IMR-90 (cell line): ENCODE measurements at regions not wholly inside any gene's neighbourhood (a gene's known extent, or its start where the extent isn't known, plus 50 kb on each side); places are given as distances from the start of the nearest gene placed in this dataset.
A peak's percentile ranks its signal among the peaks of the same experiment; 100 is the strongest.

Source experiments
- ATAC-seq: fragments of 200-7000 bp; cut with Tn5 transposase; 2 replicates; pipeline ENCODE4 v1.9.1; 2020; ENCODE audit warnings: low read depth, mild to moderate bottlenecking, moderate library complexity
- BruUV-seq: library from RNA; stranded (reverse); fragments of 400-500 nt; replicated peaks from 2 replicates; lab custom pipeline; 2021; lab: Mats Ljungman, UMichigan
- CTCF ChIA-PET: fragments of 300-600 bp; formaldehyde crosslinking; extraction: SDS; loops from one replicate; lab custom pipeline; 2021; ENCODE audit warnings: antibody characterized with exemption; lab: Yijun Ruan, JAX
- POLR2A ChIA-PET: fragments of 300-600 bp; sonication (Branson Sonifier 250); formaldehyde crosslinking; loops from one replicate; lab custom pipeline; 2022; ENCODE audit warnings: antibody characterized with exemption; ENCODE audit not compliant: unreplicated experiment; lab: Charles Lee
- DNase-seq: peaks from one replicate; pipeline ENCODE4 v3.0.0; 2013
- H2AFZ ChIP-seq: replicated peaks from 2 replicates; pipeline ENCODE3; 2013; ENCODE audit warnings: low read length, mild to moderate bottlenecking; ENCODE audit not compliant: poor library complexity
- H2AK5ac ChIP-seq: 2 replicates; pipeline ENCODE4 v1.6.1; 2013; ENCODE audit warnings: low read depth, low read length, inconsistent platforms
- H2AK9ac ChIP-seq: replicated peaks from 2 replicates; pipeline ENCODE3; 2013; ENCODE audit warnings: mild to moderate bottlenecking, low read depth, low read length, moderate library complexity; ENCODE audit not compliant: poor library complexity
- H2BK120ac ChIP-seq: 2 replicates; pipeline ENCODE4 v1.6.1; 2013; ENCODE audit warnings: low read depth, low read length, inconsistent platforms
- H2BK15ac ChIP-seq: 3 replicates; pipeline ENCODE4 v1.6.1; 2013; ENCODE audit warnings: low read depth, low read length, inconsistent platforms
- H2BK20ac ChIP-seq: 2 replicates; pipeline ENCODE4 v1.6.1; 2013; ENCODE audit warnings: low read depth, mild to moderate bottlenecking, inconsistent platforms, low read length, moderate library complexity
- H2BK5ac ChIP-seq: 2 replicates; pipeline ENCODE4 v1.6.1; 2013; ENCODE audit warnings: mild to moderate bottlenecking, low read depth, low read length, inconsistent platforms; ENCODE audit not compliant: poor library complexity, severe bottlenecking
- H3K14ac ChIP-seq: replicated peaks from 2 replicates; pipeline ENCODE4 v1.6.1; 2013; ENCODE audit warnings: low read depth, low read length, inconsistent platforms
- H3K18ac ChIP-seq: 2 replicates; pipeline ENCODE4 v1.6.1; 2013; ENCODE audit warnings: low read depth, low read length, control low read depth
- H3K23ac ChIP-seq: 2 replicates; pipeline ENCODE4 v1.6.1; 2013; ENCODE audit warnings: low read depth, low read length, inconsistent platforms
- H3K27ac ChIP-seq: 2 replicates; pipeline ENCODE4 v1.5.1; 2013; ENCODE audit warnings: mild to moderate bottlenecking, control low read depth, low read length; ENCODE audit not compliant: insufficient read depth
- H3K27me3 ChIP-seq: 2 replicates; pipeline ENCODE4 v1.6.1; 2013; ENCODE audit warnings: low read length; ENCODE audit not compliant: control insufficient read depth, insufficient read depth
- H3K36me3 ChIP-seq: 2 replicates; pipeline ENCODE4 v1.6.1; 2013; ENCODE audit warnings: low read length, mixed read lengths; ENCODE audit not compliant: control insufficient read depth, insufficient read depth
- H3K4ac ChIP-seq: 2 replicates; pipeline ENCODE4 v1.6.1; 2013; ENCODE audit warnings: low read depth, low read length, inconsistent platforms
- H3K4me1 ChIP-seq: 2 replicates; pipeline ENCODE4 v1.6.1; 2013; ENCODE audit warnings: low read length, mixed read lengths; ENCODE audit not compliant: control insufficient read depth, insufficient read depth
- H3K4me2 ChIP-seq: 2 replicates; pipeline ENCODE4 v1.6.1; 2013; ENCODE audit warnings: low read depth, mild to moderate bottlenecking, control low read depth, low read length, moderate library complexity
- H3K4me3 ChIP-seq: 2 replicates; pipeline ENCODE4 v1.5.1; 2013; ENCODE audit warnings: low read depth, mild to moderate bottlenecking, control low read depth, low read length, moderate library complexity; ENCODE audit not compliant: insufficient read depth
- H3K56ac ChIP-seq: 2 replicates; pipeline ENCODE4 v1.6.1; 2013; ENCODE audit warnings: low read length, inconsistent platforms; ENCODE audit not compliant: insufficient read depth; ENCODE audit errors: extremely low read depth
- H3K79me1 ChIP-seq, 2 experiments: 2 replicates each; pipeline ENCODE4 v1.6.1; 2013; ENCODE audit warnings: low read length in 2 of 2, inconsistent platforms in 1 of 2, low read depth in 1 of 2
- H3K9ac ChIP-seq: 2 replicates; pipeline ENCODE4 v1.6.1; 2013; ENCODE audit warnings: low read depth, low read length, control low read depth
- H3K9me1 ChIP-seq: 2 replicates; pipeline ENCODE4 v1.6.1; 2013; ENCODE audit warnings: low read length, inconsistent platforms; ENCODE audit not compliant: insufficient read depth
- H3K9me3 ChIP-seq: 2 replicates; pipeline ENCODE4 v1.6.1; 2013; ENCODE audit warnings: low read length; ENCODE audit not compliant: control insufficient read depth, insufficient read depth
- H4K20me1 ChIP-seq: 2 replicates; pipeline ENCODE4 v1.6.1; 2013; ENCODE audit warnings: low read length, inconsistent platforms; ENCODE audit not compliant: insufficient read depth
- H4K5ac ChIP-seq: 2 replicates; pipeline ENCODE4 v1.6.1; 2013; ENCODE audit warnings: mild to moderate bottlenecking, low read depth, low read length, control low read depth
- H4K8ac ChIP-seq, 2 experiments: 2 replicates each; pipeline ENCODE4 v1.6.1; 2013; ENCODE audit warnings: low read depth in 2 of 2, low read length in 2 of 2, control low read depth in 1 of 2, inconsistent platforms in 1 of 2
- H4K91ac ChIP-seq: 2 replicates; pipeline ENCODE4 v1.6.1; 2013; ENCODE audit warnings: low read depth, low read length, inconsistent platforms; ENCODE audit not compliant: insufficient read depth
- MXI1 ChIP-seq: IDR thresholded peaks from 2 replicates; pipeline ENCODE4 v1.6.1; 2012; ENCODE audit warnings: low read depth, mild to moderate bottlenecking, low read length, moderate library complexity, borderline replicate concordance
- RAD21 ChIP-seq: IDR thresholded peaks from 2 replicates; pipeline ENCODE4 v1.6.1; 2012; ENCODE audit warnings: low read length, improper control_type of control experiment
- RFX5 ChIP-seq: IDR thresholded peaks from 2 replicates; pipeline ENCODE4 v1.8.0; 2012; ENCODE audit warnings: low read depth, mild to moderate bottlenecking, low read length, moderate library complexity
- SMC3 ChIP-seq: fragments of 150-350 bp; IDR thresholded peaks from 2 replicates; pipeline ENCODE4 v1.6.1; 2016; ENCODE audit warnings: low read depth, mild to moderate bottlenecking, antibody characterized with exemption, low read length, moderate library complexity
- dilution Hi-C: fragments of 300-500 bp; cut with HindIII; formaldehyde crosslinking; loops from one replicate; pipeline ENCODE4 v1.14.3; 2018; ENCODE audit warnings: low sequenced_read_pairs; ENCODE audit not compliant: unreplicated experiment
- in situ Hi-C: fragments of 300-500 bp; cut with MboI; formaldehyde crosslinking; loops from 3 replicates; pipeline ENCODE4 v1.14.3; 2019; ENCODE audit warnings: low sequenced_read_pairs, inconsistent platforms, mixed read lengths
- intact Hi-C: fragments of 100-400 bp; cut with micrococcal nuclease; formaldehyde crosslinking; loops from 2 replicates; pipeline ENCODE4 v1.10.0; 2022

DNA sequence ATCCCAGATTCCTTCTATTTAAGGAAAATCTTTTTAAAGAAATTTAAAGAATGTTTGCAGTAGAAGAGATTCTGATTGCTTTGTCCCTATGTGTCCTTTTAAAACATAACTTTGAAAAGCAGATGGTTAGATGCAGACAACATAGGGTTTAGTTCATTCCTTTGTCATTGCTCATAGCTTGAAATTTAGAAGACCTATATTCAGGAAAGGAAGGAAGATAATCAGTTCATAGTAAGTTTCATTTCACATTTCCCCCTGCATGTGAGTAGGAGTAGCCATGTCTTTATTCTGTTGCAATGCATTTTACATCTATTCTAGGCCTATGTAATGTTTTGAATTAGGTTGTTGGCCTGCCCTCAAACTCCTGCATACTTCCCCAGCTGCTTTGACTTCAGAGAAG is 197.9 kb upstream of the GRIK2 start:
- Histone ChIP-seq H3K14ac (no peak overlapping the region), H3K36me3 (no peaks in the 10 kb centered on the region), H2BK5ac (no peak overlapping the region), H2AFZ (no peak overlapping the region), H4K20me1 (no peaks in the 10 kb centered on the region), H3K79me1 (no peaks in the 10 kb centered on the region), H2BK20ac (no peak overlapping the region), H2AK9ac (no peak overlapping the region), H4K5ac (no peak overlapping the region), H2BK120ac (no peak overlapping the region), H2BK15ac (no peak overlapping the region), H3K27ac (no peak overlapping the region), H4K8ac (no peak overlapping the region), H3K9me1 (no peaks in the 10 kb centered on the region), H3K27me3 (no peaks in the 10 kb centered on the region), H3K4me2 (no peak overlapping the region), H3K56ac (no peak overlapping the region), H3K4me1 (no peaks in the 10 kb centered on the region), H3K4ac (no peak overlapping the region), H3K9me3 (no peaks in the 10 kb centered on the region; the same call in 1 of the 2 replicates), H3K18ac (no peak overlapping the region), H2AK5ac (no peak overlapping the region), H3K4me3 (no peak overlapping the region), H4K91ac (no peak overlapping the region), H3K9ac (no peak overlapping the region), H3K23ac (no peak overlapping the region)
- ChIA-PET POLR2A (no interaction called here), CTCF (no interaction called here)
- in situ Hi-C loops, result no loop called here
- intact Hi-C loops, result no loop called here
- BruUV-seq, result no TSS peak
- ATAC-seq (no peak), DNase-seq (peak; percentile 25)
- dilution Hi-C loops, result no loop called here
- TF ChIP-seq RFX5 (no peak), SMC3 (no peak), MXI1 (no peak), RAD21 (no peak)
